ENCODE measurements at regions not wholly inside any gene's neighbourhood (a gene's known extent, or its start where the extent isn't known, plus 50 kb on each side); places are given as distances from the start of the nearest gene placed in this dataset.

GRCh38 chr3:22176911-22177310 lies 425.9 kb upstream of the ZNF385D start:
- ChIA-PET POLR2A (no interaction called here), CTCF (ENCODE audit: low intra/inter-chr PET ratio) (no interaction called here)
- DNase-seq (ENCODE audit: extremely low read depth in 1 of 4, low spot score in 3 of 4) (no peak), FAIRE-seq (no peak), ATAC-seq (no peak)
- H3K9me3 ChIP-seq (replicated peaks; ENCODE audit: control insufficient read depth, insufficient read depth, low read depth, low read length), result no peaks in the 10 kb centered on the region; the same call in 1 of the 2 replicates
- no peaks in the 10 kb centered on the region for H3K79me2 ChIP-seq (ENCODE audit: control insufficient read depth, insufficient read depth, low read length)
- no peaks in the 10 kb centered on the region for H4K20me1 ChIP-seq (replicated peaks; ENCODE audit: control insufficient read depth, insufficient read depth, low read length)
- no peaks in the 10 kb centered on the region for H3K4me1 ChIP-seq (replicated peaks in 1 of 2; ENCODE audit: control insufficient read depth in 2 of 2, insufficient read depth in 2 of 2, low read length in 2 of 2)
- 0% methylated on average over 3 of the region's 3 CpGs for WGBS (ENCODE audit: insufficient coverage, low coverage, missing lambda C conversion rate)
- no peak overlapping the region for H3K9ac ChIP-seq (ENCODE audit: insufficient read depth in 1 of 2, low read depth in 2 of 2, low read length in 2 of 2)
- no TSS peak for BruUV-seq (replicated peaks)
- no peak for TF ChIP-seq ZZZ3 (IDR thresholded peaks at IDR 0.05)
- no peak for TF ChIP-seq ZNF146 (CRISPR knock-in tag; IDR thresholded peaks at IDR 0.05; ENCODE audit: unreplicated experiment)
- TF ChIP-seq ADNP (tag; IDR thresholded peaks at IDR 0.05), result no peak
- TF ChIP-seq HNRNPUL1 (IDR thresholded peaks at IDR 0.05; ENCODE audit: low read length), result no peak
- TF ChIP-seq ZNF280B (CRISPR knock-in tag; IDR thresholded peaks at IDR 0.05), result no peak
- TF ChIP-seq HDAC3 (IDR thresholded peaks at IDR 0.05; ENCODE audit: borderline replicate concordance, partially characterized antibody), result no peak
- intact Hi-C loops (cut with micrococcal nuclease), result no loop called here
- no peaks in the 10 kb centered on the region for H3K9me1 ChIP-seq (ENCODE audit: control insufficient read depth, insufficient read depth, low read length)
- H3K27ac ChIP-seq (ENCODE audit: extremely low read depth, low read depth, low read length), result no peak overlapping the region
- H3K36me3 ChIP-seq (ENCODE audit: control insufficient read depth, insufficient read depth, low read length), result no peaks in the 10 kb centered on the region
- H2AFZ ChIP-seq (ENCODE audit: low read depth, low read length), result no peak overlapping the region
- H3K4me3 ChIP-seq, result no peak overlapping the region
- in situ Hi-C loops (cut with MboI), result no loop called here
- no peaks in the 10 kb centered on the region for H3K27me3 ChIP-seq (ENCODE audit: control insufficient read depth in 2 of 2, insufficient read depth in 2 of 2, low read length in 2 of 2)
- H3K4me2 ChIP-seq (ENCODE audit: insufficient read depth, low read length), result no peak overlapping the region

DNA sequence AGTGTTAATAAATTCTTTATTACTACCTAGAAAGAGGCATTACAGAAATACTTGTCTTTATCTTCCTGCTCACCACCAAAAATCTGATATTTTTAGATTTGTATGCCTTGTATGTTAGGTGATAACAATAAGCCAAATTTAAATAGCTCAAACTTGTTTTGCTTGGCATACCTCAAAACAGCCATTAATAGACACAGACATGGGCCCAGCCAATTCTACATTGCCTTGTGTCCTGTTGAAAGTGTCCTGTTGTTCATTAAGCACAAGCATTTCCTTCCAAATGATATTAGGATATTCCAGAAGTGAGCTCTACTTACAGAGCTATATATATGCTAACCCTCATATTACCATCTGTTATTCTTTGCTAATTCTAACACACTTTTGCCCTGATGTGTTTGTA lies 438.6 kb upstream of the ZNF385D start:
- no TSS peak for BruUV-seq (replicated peaks)
- no peak overlapping the region for H3K4me2 ChIP-seq (ENCODE audit: insufficient read depth, low read length)
- no peaks in the 10 kb centered on the region for H4K20me1 ChIP-seq (replicated peaks; ENCODE audit: control insufficient read depth, insufficient read depth, low read length)
- ChIA-PET POLR2A (no interaction called here), CTCF (ENCODE audit: low intra/inter-chr PET ratio) (no interaction called here)
- H3K4me1 ChIP-seq (replicated peaks in 1 of 2; ENCODE audit: control insufficient read depth in 2 of 2, insufficient read depth in 2 of 2, low read length in 2 of 2), result no peaks in the 10 kb centered on the region
- H3K4me3 ChIP-seq, result no peak overlapping the region
- H3K9ac ChIP-seq (ENCODE audit: insufficient read depth in 1 of 2, low read depth in 2 of 2, low read length in 2 of 2), result no peak overlapping the region
- no peak overlapping the region for H3K27ac ChIP-seq (ENCODE audit: extremely low read depth, low read depth, low read length)
- in situ Hi-C loops (cut with MboI) (no loop called here), intact Hi-C loops (cut with micrococcal nuclease) (no loop called here)
- peaks cover 2% of the 10 kb centered on the region; the same call in 1 of the 2 replicates for H3K9me3 ChIP-seq (replicated peaks; ENCODE audit: control insufficient read depth, insufficient read depth, low read depth, low read length)
- no peak for DNase-seq (ENCODE audit: extremely low read depth in 1 of 4, low spot score in 3 of 4)
- no peak for ATAC-seq
- no peak overlapping the region for H2AFZ ChIP-seq (ENCODE audit: low read depth, low read length)
- H3K79me2 ChIP-seq (ENCODE audit: control insufficient read depth, insufficient read depth, low read length), result no peaks in the 10 kb centered on the region
- no peaks in the 10 kb centered on the region for H3K9me1 ChIP-seq (ENCODE audit: control insufficient read depth, insufficient read depth, low read length)
- no peak for FAIRE-seq
- no peaks in the 10 kb centered on the region for H3K27me3 ChIP-seq (ENCODE audit: control insufficient read depth in 2 of 2, insufficient read depth in 2 of 2, low read length in 2 of 2)
- no peaks in the 10 kb centered on the region for H3K36me3 ChIP-seq (ENCODE audit: control insufficient read depth, insufficient read depth, low read length)
- TF ChIP-seq NFATC3 (IDR thresholded peaks at IDR 0.05), result no peak
- TF ChIP-seq HMG20B (CRISPR knock-in tag; IDR thresholded peaks at IDR 0.05), result no peak
- TF ChIP-seq TEAD1 (CRISPR knock-in tag; IDR thresholded peaks at IDR 0.05), result no peak
- no peak for TF ChIP-seq PRMT5 (CRISPR knock-in tag; IDR thresholded peaks at IDR 0.05)
- TF ChIP-seq, protein P1, sequence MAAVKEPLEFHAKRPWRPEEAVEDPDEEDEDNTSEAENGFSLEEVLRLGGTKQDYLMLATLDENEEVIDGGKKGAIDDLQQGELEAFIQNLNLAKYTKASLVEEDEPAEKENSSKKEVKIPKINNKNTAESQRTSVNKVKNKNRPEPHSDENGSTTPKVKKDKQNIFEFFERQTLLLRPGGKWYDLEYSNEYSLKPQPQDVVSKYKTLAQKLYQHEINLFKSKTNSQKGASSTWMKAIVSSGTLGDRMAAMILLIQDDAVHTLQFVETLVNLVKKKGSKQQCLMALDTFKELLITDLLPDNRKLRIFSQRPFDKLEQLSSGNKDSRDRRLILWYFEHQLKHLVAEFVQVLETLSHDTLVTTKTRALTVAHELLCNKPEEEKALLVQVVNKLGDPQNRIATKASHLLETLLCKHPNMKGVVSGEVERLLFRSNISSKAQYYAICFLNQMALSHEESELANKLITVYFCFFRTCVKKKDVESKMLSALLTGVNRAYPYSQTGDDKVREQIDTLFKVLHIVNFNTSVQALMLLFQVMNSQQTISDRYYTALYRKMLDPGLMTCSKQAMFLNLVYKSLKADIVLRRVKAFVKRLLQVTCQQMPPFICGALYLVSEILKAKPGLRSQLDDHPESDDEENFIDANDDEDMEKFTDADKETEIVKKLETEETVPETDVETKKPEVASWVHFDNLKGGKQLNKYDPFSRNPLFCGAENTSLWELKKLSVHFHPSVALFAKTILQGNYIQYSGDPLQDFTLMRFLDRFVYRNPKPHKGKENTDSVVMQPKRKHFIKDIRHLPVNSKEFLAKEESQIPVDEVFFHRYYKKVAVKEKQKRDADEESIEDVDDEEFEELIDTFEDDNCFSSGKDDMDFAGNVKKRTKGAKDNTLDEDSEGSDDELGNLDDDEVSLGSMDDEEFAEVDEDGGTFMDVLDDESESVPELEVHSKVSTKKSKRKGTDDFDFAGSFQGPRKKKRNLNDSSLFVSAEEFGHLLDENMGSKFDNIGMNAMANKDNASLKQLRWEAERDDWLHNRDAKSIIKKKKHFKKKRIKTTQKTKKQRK (IDR thresholded peaks at IDR 0.05; ENCODE audit: borderline replicate concordance, low read depth, low read length), result no peak
